ENCODE measurements at regions not wholly inside any gene's neighbourhood (a gene's known extent, or its start where the extent isn't known, plus 50 kb on each side); places are given as distances from the start of the nearest gene placed in this dataset.

DNA sequence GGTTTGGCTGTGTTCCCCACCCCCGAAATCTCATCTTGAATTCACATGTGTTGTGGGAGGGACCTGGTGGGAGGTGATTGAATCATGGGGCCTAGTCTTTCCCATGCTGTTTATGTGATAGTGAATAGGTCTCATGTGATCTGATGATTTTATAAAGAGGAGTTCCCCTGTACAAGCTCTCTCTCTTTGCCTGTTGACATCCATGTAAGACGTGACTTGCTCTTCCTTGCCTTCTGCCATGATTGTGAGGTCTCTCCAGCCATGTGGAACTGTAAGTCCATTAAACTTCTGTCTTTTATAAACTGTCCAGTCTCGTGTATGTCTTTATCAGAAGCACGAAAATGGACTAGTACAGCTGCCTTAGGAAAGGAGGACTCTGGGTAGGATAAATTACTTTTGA is 976.7 kb downstream of the MCTP2 start:
- TF ChIP-seq, protein P1, sequence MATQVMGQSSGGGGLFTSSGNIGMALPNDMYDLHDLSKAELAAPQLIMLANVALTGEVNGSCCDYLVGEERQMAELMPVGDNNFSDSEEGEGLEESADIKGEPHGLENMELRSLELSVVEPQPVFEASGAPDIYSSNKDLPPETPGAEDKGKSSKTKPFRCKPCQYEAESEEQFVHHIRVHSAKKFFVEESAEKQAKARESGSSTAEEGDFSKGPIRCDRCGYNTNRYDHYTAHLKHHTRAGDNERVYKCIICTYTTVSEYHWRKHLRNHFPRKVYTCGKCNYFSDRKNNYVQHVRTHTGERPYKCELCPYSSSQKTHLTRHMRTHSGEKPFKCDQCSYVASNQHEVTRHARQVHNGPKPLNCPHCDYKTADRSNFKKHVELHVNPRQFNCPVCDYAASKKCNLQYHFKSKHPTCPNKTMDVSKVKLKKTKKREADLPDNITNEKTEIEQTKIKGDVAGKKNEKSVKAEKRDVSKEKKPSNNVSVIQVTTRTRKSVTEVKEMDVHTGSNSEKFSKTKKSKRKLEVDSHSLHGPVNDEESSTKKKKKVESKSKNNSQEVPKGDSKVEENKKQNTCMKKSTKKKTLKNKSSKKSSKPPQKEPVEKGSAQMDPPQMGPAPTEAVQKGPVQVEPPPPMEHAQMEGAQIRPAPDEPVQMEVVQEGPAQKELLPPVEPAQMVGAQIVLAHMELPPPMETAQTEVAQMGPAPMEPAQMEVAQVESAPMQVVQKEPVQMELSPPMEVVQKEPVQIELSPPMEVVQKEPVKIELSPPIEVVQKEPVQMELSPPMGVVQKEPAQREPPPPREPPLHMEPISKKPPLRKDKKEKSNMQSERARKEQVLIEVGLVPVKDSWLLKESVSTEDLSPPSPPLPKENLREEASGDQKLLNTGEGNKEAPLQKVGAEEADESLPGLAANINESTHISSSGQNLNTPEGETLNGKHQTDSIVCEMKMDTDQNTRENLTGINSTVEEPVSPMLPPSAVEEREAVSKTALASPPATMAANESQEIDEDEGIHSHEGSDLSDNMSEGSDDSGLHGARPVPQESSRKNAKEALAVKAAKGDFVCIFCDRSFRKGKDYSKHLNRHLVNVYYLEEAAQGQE (IDR thresholded peaks at IDR 0.05; ENCODE audit: unreplicated experiment), result no peak
- TF ChIP-seq, protein P2, sequence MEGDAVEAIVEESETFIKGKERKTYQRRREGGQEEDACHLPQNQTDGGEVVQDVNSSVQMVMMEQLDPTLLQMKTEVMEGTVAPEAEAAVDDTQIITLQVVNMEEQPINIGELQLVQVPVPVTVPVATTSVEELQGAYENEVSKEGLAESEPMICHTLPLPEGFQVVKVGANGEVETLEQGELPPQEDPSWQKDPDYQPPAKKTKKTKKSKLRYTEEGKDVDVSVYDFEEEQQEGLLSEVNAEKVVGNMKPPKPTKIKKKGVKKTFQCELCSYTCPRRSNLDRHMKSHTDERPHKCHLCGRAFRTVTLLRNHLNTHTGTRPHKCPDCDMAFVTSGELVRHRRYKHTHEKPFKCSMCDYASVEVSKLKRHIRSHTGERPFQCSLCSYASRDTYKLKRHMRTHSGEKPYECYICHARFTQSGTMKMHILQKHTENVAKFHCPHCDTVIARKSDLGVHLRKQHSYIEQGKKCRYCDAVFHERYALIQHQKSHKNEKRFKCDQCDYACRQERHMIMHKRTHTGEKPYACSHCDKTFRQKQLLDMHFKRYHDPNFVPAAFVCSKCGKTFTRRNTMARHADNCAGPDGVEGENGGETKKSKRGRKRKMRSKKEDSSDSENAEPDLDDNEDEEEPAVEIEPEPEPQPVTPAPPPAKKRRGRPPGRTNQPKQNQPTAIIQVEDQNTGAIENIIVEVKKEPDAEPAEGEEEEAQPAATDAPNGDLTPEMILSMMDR (conservative IDR thresholded peaks at IDR 0.05; ENCODE audit: low read depth in 2 of 2), result no peak
- TF ChIP-seq EZH2 (IDR thresholded peaks at IDR 0.05; ENCODE audit: low read depth, unreplicated experiment), result no peak
- TF ChIP-seq ZNF331 (CRISPR knock-in tag; IDR thresholded peaks at IDR 0.05; ENCODE audit: low read depth), result no peak
- TF ChIP-seq EZH2phosphoT487 (IDR thresholded peaks at IDR 0.05; ENCODE audit: unreplicated experiment), result no peak
- TF ChIP-seq CREB1 (CRISPR knock-in tag; IDR thresholded peaks at IDR 0.05; ENCODE audit: low read depth), result no peak
- TF ChIP-seq, protein P3, sequence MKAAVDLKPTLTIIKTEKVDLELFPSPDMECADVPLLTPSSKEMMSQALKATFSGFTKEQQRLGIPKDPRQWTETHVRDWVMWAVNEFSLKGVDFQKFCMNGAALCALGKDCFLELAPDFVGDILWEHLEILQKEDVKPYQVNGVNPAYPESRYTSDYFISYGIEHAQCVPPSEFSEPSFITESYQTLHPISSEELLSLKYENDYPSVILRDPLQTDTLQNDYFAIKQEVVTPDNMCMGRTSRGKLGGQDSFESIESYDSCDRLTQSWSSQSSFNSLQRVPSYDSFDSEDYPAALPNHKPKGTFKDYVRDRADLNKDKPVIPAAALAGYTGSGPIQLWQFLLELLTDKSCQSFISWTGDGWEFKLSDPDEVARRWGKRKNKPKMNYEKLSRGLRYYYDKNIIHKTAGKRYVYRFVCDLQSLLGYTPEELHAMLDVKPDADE (IDR thresholded peaks at IDR 0.05), result no peak
- no peak for TF ChIP-seq POLR2AphosphoS5 (IDR thresholded peaks at IDR 0.05; ENCODE audit: low read depth)
